ENCODE measurements at regions not wholly inside any gene's neighbourhood (a gene's known extent, or its start where the extent isn't known, plus 50 kb on each side); places are given as distances from the start of the nearest gene placed in this dataset.
A peak's percentile ranks its signal among the peaks of the same experiment; 100 is the strongest.

GRCh38 chr7:155951554-155952158 is 139.4 kb upstream of the SHH start (continued):
- no peak for TF ChIP-seq ZNF407 (CRISPR knock-in tag; IDR thresholded peaks at IDR 0.05; ENCODE audit: not compliant biosample characterization)
- TF ChIP-seq ZNF768 (CRISPR knock-in tag; IDR thresholded peaks at IDR 0.05), result 0 out of 2 replicates have a peak, but pooled peaks have one; percentile 37
- TF ChIP-seq ZEB1 (IDR thresholded peaks at IDR 0.05; ENCODE audit: insufficient replicate concordance, low read depth), result peak; percentile 41
- TF ChIP-seq SRF (IDR thresholded peaks at IDR 0.05; ENCODE audit: low read depth, low read length), result no peak
- peak; percentile 93; the same call in 1 of the 2 replicates for TF ChIP-seq ZNF580 (CRISPR knock-in tag; IDR thresholded peaks at IDR 0.05; ENCODE audit: borderline replicate concordance, low read depth)
- TF ChIP-seq TOE1 (CRISPR knock-in tag; IDR thresholded peaks at IDR 0.05), result no peak
- TF ChIP-seq ZNF280B (CRISPR knock-in tag; IDR thresholded peaks at IDR 0.05; ENCODE audit: borderline replicate concordance), result no peak
- peak; percentile 90; the same call in 1 of the 2 replicates for TF ChIP-seq NCOR1 (IDR thresholded peaks at IDR 0.05; ENCODE audit: borderline replicate concordance, low read length)
- peak; percentile 88 for TF ChIP-seq ZBTB43 (CRISPR knock-in tag; conservative IDR thresholded peaks at IDR 0.05)
- TF ChIP-seq CHD2 (IDR thresholded peaks at IDR 0.05; ENCODE audit: low read depth, low read length), result no peak
- TF ChIP-seq MLX (CRISPR knock-in tag; IDR thresholded peaks at IDR 0.05), result peak; percentile 60; the same call in 1 of the 2 replicates
- TF ChIP-seq PLRG1 (conservative IDR thresholded peaks at IDR 0.05), result no peak
- TF ChIP-seq KDM5A (IDR thresholded peaks at IDR 0.05; ENCODE audit: borderline replicate concordance, low read length), result no peak
- TF ChIP-seq ZNF563 (CRISPR knock-in tag; IDR thresholded peaks at IDR 0.05), result peak; percentile 51; the same call in 1 of the 2 replicates
- TF ChIP-seq FOXJ3 (CRISPR knock-in tag; IDR thresholded peaks at IDR 0.05; ENCODE audit: borderline replicate concordance), result peak; percentile 76; the same call in 1 of the 2 replicates
- no peak for TF ChIP-seq ZNF160 (CRISPR knock-in tag; IDR thresholded peaks at IDR 0.05)

Data from HepG2 (cell line).